Endothelial cell of umbilical vein (primary cell): ENCODE measurements at regions not wholly inside any gene's neighbourhood (a gene's known extent, or its start where the extent isn't known, plus 50 kb on each side); places are given as distances from the start of the nearest gene placed in this dataset.

ENCODE experiments used
- BruUV-seq: library from RNA; stranded (reverse); fragments of 400-500 nt; replicated peaks from 2 replicates; lab custom pipeline; 2021; lab: Mats Ljungman, UMichigan
- CTCF ChIA-PET: fragments of 300-600, 350-600 bp; sonication (Branson Sonifier 250); formaldehyde crosslinking; loops from one replicate; lab custom pipeline; 2021; ENCODE audit warnings: antibody characterized with exemption, inconsistent platforms; lab: Charles Lee
- POLR2A ChIA-PET: fragments of 300-600, 350-600 bp; sonication (Branson Sonifier 250); formaldehyde crosslinking; loops from one replicate; lab custom pipeline; 2021; ENCODE audit warnings: antibody characterized with exemption, inconsistent platforms; lab: Charles Lee
- DNase-seq: peaks from one replicate; pipeline ENCODE4 v3.0.0-alpha.2; 2011; ENCODE audit warnings: low read depth, low spot score
- FAIRE-seq: peaks from 2 replicates; lab custom pipeline; 2011; peaks lifted over from hg19 to GRCh38; lab: Jason Lieb, UNC
- H2AFZ ChIP-seq: 2 replicates; pipeline ENCODE4 v1.6.0; 2012; ENCODE audit warnings: low read depth, low read length, control low read depth, inconsistent platforms
- H3K27ac ChIP-seq: 2 replicates; pipeline ENCODE4 v1.5.1; 2011; ENCODE audit warnings: low read depth, mild to moderate bottlenecking, control low read depth, low read length, moderate library complexity; ENCODE audit not compliant: insufficient read depth
- H3K27me3 ChIP-seq, 2 experiments: 2 replicates each; pipeline versions ENCODE4 v1.6.0 to v1.6.1; 2011; ENCODE audit warnings: low read length in 2 of 2, mixed read lengths in 1 of 2; ENCODE audit not compliant: control insufficient read depth in 2 of 2, insufficient read depth in 2 of 2
- H3K36me3 ChIP-seq, 2 experiments: 2 replicates in 1 of 2; 3 replicates in 1 of 2; pipeline ENCODE4 v1.5.1; 2011; ENCODE audit warnings: low read length in 2 of 2, mild to moderate bottlenecking in 1 of 2, moderate library complexity in 1 of 2; ENCODE audit not compliant: control insufficient read depth in 2 of 2, insufficient read depth in 2 of 2; ENCODE audit errors: extremely low read depth in 1 of 2
- H3K4me1 ChIP-seq: 3 replicates; pipeline ENCODE4 v1.5.1; 2011; ENCODE audit warnings: mild to moderate bottlenecking, low read length; ENCODE audit not compliant: control insufficient read depth, insufficient read depth; ENCODE audit errors: extremely low read depth
- H3K4me2 ChIP-seq: 2 replicates; pipeline ENCODE4 v1.6.1; 2011; ENCODE audit warnings: low read length, control low read depth, mixed read lengths; ENCODE audit not compliant: insufficient read depth
- H3K4me3 ChIP-seq, 3 experiments: fragments of 200-600 bp in 1 of 3; sonication (generic), shearing (Covaris generic) in 1 of 3; replicated peaks in 1 of 3; 2 replicates each; pipeline ENCODE4 v1.5.1; 2011 to 2016; ENCODE audit warnings: control low read depth in 3 of 3, low read length in 3 of 3, mild to moderate bottlenecking in 2 of 3, inconsistent platforms in 1 of 3, low read depth in 1 of 3, moderate library complexity in 1 of 3; ENCODE audit not compliant: insufficient read depth in 1 of 3
- H3K79me2 ChIP-seq: 2 replicates; pipeline ENCODE4 v1.6.0; 2012; ENCODE audit warnings: low read length, inconsistent platforms; ENCODE audit not compliant: control insufficient read depth, insufficient read depth
- H3K9ac ChIP-seq: replicated peaks from 2 replicates; pipeline ENCODE3; 2011; ENCODE audit warnings: low read length, control low read depth; ENCODE audit not compliant: insufficient read depth; ENCODE audit errors: extremely low read depth
- H3K9me1 ChIP-seq: replicated peaks from 3 replicates; pipeline ENCODE4 v1.6.0; 2011; ENCODE audit warnings: mild to moderate bottlenecking, low read length; ENCODE audit not compliant: control insufficient read depth, insufficient read depth; ENCODE audit errors: extremely low read depth
- H3K9me3 ChIP-seq: replicated peaks from 2 replicates; pipeline ENCODE4 v1.5.1; 2012; ENCODE audit warnings: low read length, inconsistent platforms; ENCODE audit not compliant: control insufficient read depth, insufficient read depth
- H4K20me1 ChIP-seq: replicated peaks from 2 replicates; pipeline ENCODE3; 2011; ENCODE audit warnings: mild to moderate bottlenecking, low read length; ENCODE audit not compliant: control insufficient read depth, insufficient read depth; ENCODE audit errors: extremely low read depth
- EZH2 ChIP-seq: IDR thresholded peaks from 2 replicates; pipeline ENCODE4 v1.6.1; 2012; ENCODE audit warnings: borderline replicate concordance, low read depth, mild to moderate bottlenecking, moderate library complexity, low read length, inconsistent platforms; ENCODE audit not compliant: severe bottlenecking
- FOS ChIP-seq: IDR thresholded peaks from 2 replicates; pipeline ENCODE4 v1.6.1; 2011; ENCODE audit warnings: mild to moderate bottlenecking, low read length, moderate library complexity, borderline replicate concordance; ENCODE audit not compliant: insufficient read depth
- JUN ChIP-seq: IDR thresholded peaks from 2 replicates; pipeline ENCODE4 v1.6.1; 2011; ENCODE audit warnings: borderline replicate concordance, low read depth; ENCODE audit not compliant: insufficient read length, insufficient read depth
- MYC ChIP-seq: IDR thresholded peaks from one replicate; pipeline ENCODE4 v1.6.1; 2011; ENCODE audit warnings: mild to moderate bottlenecking, low read depth, low read length
- POLR2A ChIP-seq: IDR thresholded peaks from 2 replicates; pipeline ENCODE4 v1.6.1; 2012; ENCODE audit warnings: low read depth, mild to moderate bottlenecking, control low read depth, low read length
- dilution Hi-C: fragments of 300-500 bp; cut with MboI; formaldehyde crosslinking; loops from one replicate; pipeline ENCODE4 v1.15.0; 2019; ENCODE audit warnings: low sequenced_read_pairs; ENCODE audit not compliant: extremely low pct_ligation_motif_present
- intact Hi-C: fragments of 100-400 bp; cut with micrococcal nuclease; formaldehyde crosslinking; loops from one replicate; pipeline ENCODE4 v1.10.0; 2022
- TF ChIP-seq, protein P1 (sequence below), 2 donors: IDR thresholded peaks; 1 replicate in 1 of 2; 2 replicates in 1 of 2; pipeline ENCODE4 v1.5.1; 2011; ENCODE audit warnings: low read length in 2 of 2, mild to moderate bottlenecking in 2 of 2, moderate library complexity in 2 of 2, control low read depth in 1 of 2, inconsistent platforms in 1 of 2, low read depth in 1 of 2; ENCODE audit not compliant: insufficient read depth in 1 of 2; ENCODE audit errors: extremely low read depth in 1 of 2

DNA sequence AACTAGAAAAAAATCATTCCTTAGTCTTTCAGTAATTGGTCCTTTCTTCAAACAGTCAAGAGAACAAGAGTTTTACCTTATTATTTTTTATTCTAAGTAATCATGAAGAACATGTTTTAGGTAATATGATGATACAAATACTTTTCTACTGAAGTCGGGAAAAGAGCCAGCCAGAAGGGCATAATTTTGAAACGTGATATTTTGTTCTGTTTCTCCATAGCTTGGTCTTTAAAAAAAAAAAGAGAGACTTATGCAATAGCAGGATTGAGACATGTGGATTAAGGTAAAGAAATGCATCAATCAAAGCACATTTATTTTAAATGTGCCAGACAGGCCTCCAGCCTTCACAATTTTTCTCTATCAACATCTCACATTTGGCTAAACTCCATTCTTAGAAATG is 1016.8 kb downstream of the CNTNAP5 start:
- H2AFZ ChIP-seq: no peak overlapping the region
- no peaks in the 10 kb centered on the region for H3K4me1 ChIP-seq
- H3K4me2 ChIP-seq: no peak overlapping the region
- no peak for DNase-seq
- no peak overlapping the region for H3K9ac ChIP-seq
- H3K9me1 ChIP-seq: no peaks in the 10 kb centered on the region
- no peak overlapping the region for H3K4me3 ChIP-seq
- H3K79me2 ChIP-seq: no peaks in the 10 kb centered on the region
- FAIRE-seq: no peak
- dilution Hi-C loops: no loop called here
- H3K27me3 ChIP-seq: no peaks in the 10 kb centered on the region
- intact Hi-C loops: no loop called here
- ChIA-PET POLR2A (no interaction called here), CTCF (no interaction called here)
- peaks cover 2% of the 10 kb centered on the region for H3K9me3 ChIP-seq
- no peak overlapping the region for H3K27ac ChIP-seq
- no peaks in the 10 kb centered on the region for H3K36me3 ChIP-seq
- BruUV-seq: no TSS peak
- TF ChIP-seq FOS (no peak), JUN (no peak), MYC (no peak)
- no peaks in the 10 kb centered on the region for H4K20me1 ChIP-seq

DNA sequence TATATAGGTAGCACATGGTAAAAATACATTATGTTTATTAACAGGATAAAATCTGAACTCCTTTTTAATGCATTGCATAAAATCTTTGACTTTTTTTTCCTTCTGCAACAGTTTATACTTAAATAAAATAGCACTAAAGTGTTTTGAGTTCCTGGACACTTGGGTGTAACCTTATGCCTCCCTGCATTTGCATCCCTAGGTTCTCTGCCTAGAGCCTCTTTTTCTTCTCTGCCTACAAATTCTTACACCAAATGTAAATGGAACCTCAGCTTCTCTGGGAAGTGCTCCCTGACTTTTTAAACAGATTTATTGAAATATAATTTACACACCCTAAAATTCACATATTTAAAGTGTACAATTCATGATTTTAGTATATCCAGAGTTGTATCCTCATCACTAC is 1017.6 kb downstream of the CNTNAP5 start:
- Histone ChIP-seq H3K27ac (no peak overlapping the region), H3K27me3 (no peaks in the 10 kb centered on the region), H3K36me3 (no peaks in the 10 kb centered on the region), H3K9me1 (no peaks in the 10 kb centered on the region), H3K4me3 (no peak overlapping the region), H3K4me2 (no peak overlapping the region), H3K79me2 (no peaks in the 10 kb centered on the region), H3K9me3 (peaks cover 2% of the 10 kb centered on the region), H3K9ac (no peak overlapping the region), H2AFZ (no peak overlapping the region), H3K4me1 (no peaks in the 10 kb centered on the region), H4K20me1 (no peaks in the 10 kb centered on the region)
- no TSS peak for BruUV-seq
- dilution Hi-C loops (no loop called here), intact Hi-C loops (no loop called here)
- CTCF ChIA-PET: no interaction called here
- TF ChIP-seq EZH2: no peak
- TF ChIP-seq MYC: no peak
- TF ChIP-seq, protein P1, sequence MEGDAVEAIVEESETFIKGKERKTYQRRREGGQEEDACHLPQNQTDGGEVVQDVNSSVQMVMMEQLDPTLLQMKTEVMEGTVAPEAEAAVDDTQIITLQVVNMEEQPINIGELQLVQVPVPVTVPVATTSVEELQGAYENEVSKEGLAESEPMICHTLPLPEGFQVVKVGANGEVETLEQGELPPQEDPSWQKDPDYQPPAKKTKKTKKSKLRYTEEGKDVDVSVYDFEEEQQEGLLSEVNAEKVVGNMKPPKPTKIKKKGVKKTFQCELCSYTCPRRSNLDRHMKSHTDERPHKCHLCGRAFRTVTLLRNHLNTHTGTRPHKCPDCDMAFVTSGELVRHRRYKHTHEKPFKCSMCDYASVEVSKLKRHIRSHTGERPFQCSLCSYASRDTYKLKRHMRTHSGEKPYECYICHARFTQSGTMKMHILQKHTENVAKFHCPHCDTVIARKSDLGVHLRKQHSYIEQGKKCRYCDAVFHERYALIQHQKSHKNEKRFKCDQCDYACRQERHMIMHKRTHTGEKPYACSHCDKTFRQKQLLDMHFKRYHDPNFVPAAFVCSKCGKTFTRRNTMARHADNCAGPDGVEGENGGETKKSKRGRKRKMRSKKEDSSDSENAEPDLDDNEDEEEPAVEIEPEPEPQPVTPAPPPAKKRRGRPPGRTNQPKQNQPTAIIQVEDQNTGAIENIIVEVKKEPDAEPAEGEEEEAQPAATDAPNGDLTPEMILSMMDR (IDR thresholded peaks at IDR 0.05; ENCODE audit: extremely low read depth in 1 of 2, insufficient read depth in 1 of 2, low read depth in 1 of 2, low read length in 2 of 2): no peak
- TF ChIP-seq JUN: no peak
- TF ChIP-seq POLR2A: no peak
- POLR2A ChIA-PET: no interaction called here
- FAIRE-seq (no peak), DNase-seq (no peak)
